ENCODE measurements at regions not wholly inside any gene's neighbourhood (a gene's known extent, or its start where the extent isn't known, plus 50 kb on each side); places are given as distances from the start of the nearest gene placed in this dataset.

DNA sequence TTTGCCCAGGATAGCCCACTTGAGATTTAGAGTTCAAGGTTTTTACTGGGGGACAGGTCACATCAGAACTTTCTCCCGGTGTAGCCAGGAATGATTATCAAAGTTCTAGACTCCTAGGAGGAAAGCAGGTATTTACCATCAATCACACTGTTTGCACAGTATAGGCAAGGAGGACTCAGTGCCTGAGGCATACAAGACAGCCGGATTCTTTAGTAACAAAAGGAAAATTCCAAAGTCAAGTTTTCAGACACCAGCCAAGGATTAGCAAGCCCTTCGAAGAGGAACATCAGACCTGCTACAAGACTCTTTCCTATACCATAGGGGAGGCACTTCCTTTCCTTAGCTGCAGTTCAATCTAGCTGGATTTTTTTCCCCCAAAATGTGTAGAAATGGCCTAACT lies 197.8 kb upstream of the USP25 start:
- no peaks in the 10 kb centered on the region for H3K36me3 ChIP-seq (ENCODE audit: control insufficient read depth, insufficient read depth, low read length)
- no peak overlapping the region for H3K9ac ChIP-seq (ENCODE audit: low read depth, low read length)
- no peaks in the 10 kb centered on the region for H3K27me3 ChIP-seq (ENCODE audit: control insufficient read depth, insufficient read depth, low read length)
- no peaks in the 10 kb centered on the region for H3K4me1 ChIP-seq (ENCODE audit: control insufficient read depth, insufficient read depth, low read length)
- no peak overlapping the region for H3K4me3 ChIP-seq (ENCODE audit: low read depth, low read length)
- no peaks in the 10 kb centered on the region for H3K9me3 ChIP-seq (ENCODE audit: control insufficient read depth, insufficient read depth, low read length)

DNA sequence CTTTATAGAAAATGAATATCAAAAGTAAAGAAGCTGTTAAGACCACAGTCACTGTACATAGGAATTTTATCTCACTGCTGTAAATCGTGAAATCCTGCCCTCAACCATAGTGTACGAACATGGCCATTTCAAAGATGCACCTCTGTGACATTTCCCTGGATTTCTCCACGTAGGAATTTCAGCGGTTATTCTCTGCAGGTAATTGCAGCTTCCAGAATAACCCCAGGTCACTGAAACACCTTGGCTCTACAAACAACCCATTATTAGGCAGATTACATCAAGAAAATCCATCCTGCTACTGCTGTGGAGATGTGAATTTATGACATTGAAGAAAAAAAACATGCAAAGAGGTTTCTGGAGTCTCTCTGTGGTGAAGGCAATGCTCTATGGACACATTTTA lies 196.2 kb upstream of the USP25 start:
- no peak overlapping the region for H3K9ac ChIP-seq (ENCODE audit: low read depth, low read length)
- H3K9me3 ChIP-seq (ENCODE audit: control insufficient read depth, insufficient read depth, low read length), result no peaks in the 10 kb centered on the region
- no peaks in the 10 kb centered on the region for H3K4me1 ChIP-seq (ENCODE audit: control insufficient read depth, insufficient read depth, low read length)
- no peaks in the 10 kb centered on the region for H3K27me3 ChIP-seq (ENCODE audit: control insufficient read depth, insufficient read depth, low read length)
- no peak overlapping the region for H3K4me3 ChIP-seq (ENCODE audit: low read depth, low read length)
- no peaks in the 10 kb centered on the region for H3K36me3 ChIP-seq (ENCODE audit: control insufficient read depth, insufficient read depth, low read length)

DNA sequence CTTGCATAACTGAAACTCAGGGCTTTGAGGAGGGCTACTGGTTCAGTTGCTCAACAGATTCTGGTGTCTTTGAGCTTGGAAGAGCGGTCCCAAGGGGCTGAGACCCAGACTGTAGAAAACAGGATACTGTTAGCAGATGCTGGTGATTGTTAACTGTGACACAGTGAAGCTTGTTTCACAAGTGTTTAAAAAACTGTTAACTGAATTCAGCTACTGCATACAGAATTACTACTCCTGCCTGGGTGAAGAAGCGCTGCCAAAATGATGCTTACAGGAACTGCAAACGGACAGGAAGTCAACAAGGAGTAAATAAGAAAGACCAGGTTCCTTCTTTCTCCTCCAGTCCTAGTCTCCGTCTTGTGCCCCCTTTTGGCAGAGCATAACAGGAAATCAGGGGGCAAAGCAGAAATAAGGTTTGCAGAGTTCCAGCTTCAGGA lies 195.3 kb upstream of the USP25 start:
- Histone ChIP-seq H3K36me3 (ENCODE audit: control insufficient read depth, insufficient read depth, low read length) (no peaks in the 10 kb centered on the region), H3K27me3 (ENCODE audit: control insufficient read depth, insufficient read depth, low read length) (no peaks in the 10 kb centered on the region), H3K4me1 (ENCODE audit: control insufficient read depth, insufficient read depth, low read length) (no peaks in the 10 kb centered on the region), H3K9me3 (ENCODE audit: control insufficient read depth, insufficient read depth, low read length) (no peaks in the 10 kb centered on the region), H3K9ac (ENCODE audit: low read depth, low read length) (no peak overlapping the region), H3K4me3 (ENCODE audit: low read depth, low read length) (no peak overlapping the region)

DNA sequence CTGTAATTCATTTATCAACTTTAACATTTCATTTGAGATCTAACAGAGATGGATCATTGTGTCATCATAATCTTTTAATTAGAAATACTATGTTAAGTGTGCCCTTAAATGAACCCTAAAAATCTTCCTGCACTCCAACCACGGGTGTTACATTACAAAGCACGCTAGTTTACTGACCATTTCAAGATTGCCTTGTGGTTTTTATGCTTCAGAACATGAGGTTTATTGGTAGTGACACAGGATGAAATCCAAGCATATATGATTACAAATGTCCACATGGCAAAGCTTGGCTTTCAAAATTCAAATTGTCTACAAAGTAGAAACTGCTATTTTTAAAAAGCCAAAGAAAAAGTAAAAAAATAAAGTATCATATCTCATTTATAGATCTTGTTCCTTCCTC lies 190.4 kb upstream of the USP25 start:
- H3K27me3 ChIP-seq (ENCODE audit: control insufficient read depth, insufficient read depth, low read length), result no peaks in the 10 kb centered on the region
- H3K4me3 ChIP-seq (ENCODE audit: low read depth, low read length), result no peak overlapping the region
- H3K9ac ChIP-seq (ENCODE audit: low read depth, low read length), result no peak overlapping the region
- H3K4me1 ChIP-seq (ENCODE audit: control insufficient read depth, insufficient read depth, low read length), result no peaks in the 10 kb centered on the region
- H3K36me3 ChIP-seq (ENCODE audit: control insufficient read depth, insufficient read depth, low read length), result no peaks in the 10 kb centered on the region
- H3K9me3 ChIP-seq (ENCODE audit: control insufficient read depth, insufficient read depth, low read length), result no peaks in the 10 kb centered on the region

DNA sequence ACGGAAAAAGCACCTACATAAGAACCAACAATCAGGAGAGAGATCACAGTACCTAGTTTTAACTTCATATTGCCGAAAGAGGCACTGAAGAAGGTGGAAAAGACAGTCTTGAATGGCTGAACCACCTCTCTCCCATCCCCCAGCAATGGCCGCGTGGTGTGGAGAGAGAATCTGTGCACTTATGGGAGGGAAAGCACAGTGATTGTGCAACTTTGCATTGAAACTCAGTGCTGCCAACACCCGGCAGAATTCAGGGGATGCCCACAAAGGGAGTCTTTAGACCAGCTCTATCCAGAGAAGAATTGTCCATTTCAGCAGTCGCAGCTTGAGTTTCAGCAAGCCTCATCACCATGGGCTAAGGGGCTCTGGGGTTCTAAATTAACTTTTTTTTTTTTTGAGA lies 186.3 kb upstream of the USP25 start:
- no peak overlapping the region for H3K4me3 ChIP-seq (ENCODE audit: low read depth, low read length)
- no peaks in the 10 kb centered on the region for H3K36me3 ChIP-seq (ENCODE audit: control insufficient read depth, insufficient read depth, low read length)
- no peaks in the 10 kb centered on the region for H3K9me3 ChIP-seq (ENCODE audit: control insufficient read depth, insufficient read depth, low read length)
- no peaks in the 10 kb centered on the region for H3K27me3 ChIP-seq (ENCODE audit: control insufficient read depth, insufficient read depth, low read length)
- no peak overlapping the region for H3K9ac ChIP-seq (ENCODE audit: low read depth, low read length)
- H3K4me1 ChIP-seq (ENCODE audit: control insufficient read depth, insufficient read depth, low read length), result no peaks in the 10 kb centered on the region

DNA sequence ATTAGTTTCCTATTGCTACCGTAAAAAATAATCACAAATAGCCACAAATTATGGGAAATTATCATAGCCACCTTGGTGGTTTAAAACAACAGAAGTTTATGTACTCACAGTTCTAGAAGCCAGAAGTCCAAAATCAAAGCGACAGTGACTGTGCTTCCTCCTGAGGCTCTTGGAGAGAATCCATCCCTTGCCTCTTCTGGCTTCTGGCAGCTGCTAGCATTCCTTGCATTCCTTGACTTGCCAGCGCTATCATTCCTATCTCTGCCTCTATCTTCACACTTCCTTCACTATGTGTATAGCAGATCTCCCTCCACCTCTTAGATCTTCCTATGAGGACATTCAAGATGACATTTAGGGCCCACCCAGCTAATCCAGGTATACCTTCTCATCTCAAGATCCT lies 180.1 kb upstream of the USP25 start:
- Histone ChIP-seq H3K36me3 (ENCODE audit: control insufficient read depth, insufficient read depth, low read length) (no peaks in the 10 kb centered on the region), H3K4me1 (ENCODE audit: control insufficient read depth, insufficient read depth, low read length) (no peaks in the 10 kb centered on the region), H3K27me3 (ENCODE audit: control insufficient read depth, insufficient read depth, low read length) (no peaks in the 10 kb centered on the region), H3K9me3 (ENCODE audit: control insufficient read depth, insufficient read depth, low read length) (no peaks in the 10 kb centered on the region), H3K9ac (ENCODE audit: low read depth, low read length) (no peak overlapping the region), H3K4me3 (ENCODE audit: low read depth, low read length) (no peak overlapping the region)

DNA sequence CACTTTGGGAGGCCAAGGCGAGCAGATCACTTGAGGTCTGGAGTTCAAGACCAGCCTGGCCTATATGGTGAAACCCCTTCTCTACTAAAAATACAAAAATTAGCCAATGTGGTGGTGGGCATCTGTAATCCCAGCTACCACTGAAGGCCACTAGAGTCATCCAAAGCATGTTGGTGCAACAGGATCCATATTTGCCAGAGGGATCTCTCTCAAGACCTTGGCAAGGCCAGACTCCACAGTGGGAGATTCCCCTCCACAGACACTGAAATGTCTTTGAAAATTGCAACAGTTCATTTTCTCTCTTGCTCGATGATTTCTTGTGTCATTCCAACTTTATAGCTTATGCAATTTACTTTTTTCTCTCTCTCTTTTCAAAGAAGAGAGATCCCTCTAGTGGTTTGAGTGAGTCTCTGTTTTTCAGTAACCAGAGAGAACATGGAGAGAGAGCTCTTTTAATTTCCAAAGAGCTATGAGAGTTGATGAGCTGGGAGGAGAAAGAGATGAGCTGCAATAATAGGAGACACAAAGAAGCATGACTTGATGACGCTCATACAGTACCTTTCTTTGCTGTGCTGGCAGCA lies 176.8 kb upstream of the USP25 start:
- H3K4me1 ChIP-seq (ENCODE audit: control insufficient read depth, insufficient read depth, low read length), result no peaks in the 10 kb centered on the region
- no peak overlapping the region for H3K4me3 ChIP-seq (ENCODE audit: low read depth, low read length)
- no peaks in the 10 kb centered on the region for H3K9me3 ChIP-seq (ENCODE audit: control insufficient read depth, insufficient read depth, low read length)
- H3K27me3 ChIP-seq (ENCODE audit: control insufficient read depth, insufficient read depth, low read length), result no peaks in the 10 kb centered on the region
- H3K9ac ChIP-seq (ENCODE audit: low read depth, low read length), result no peak overlapping the region
- H3K36me3 ChIP-seq (ENCODE audit: control insufficient read depth, insufficient read depth, low read length), result no peaks in the 10 kb centered on the region

DNA sequence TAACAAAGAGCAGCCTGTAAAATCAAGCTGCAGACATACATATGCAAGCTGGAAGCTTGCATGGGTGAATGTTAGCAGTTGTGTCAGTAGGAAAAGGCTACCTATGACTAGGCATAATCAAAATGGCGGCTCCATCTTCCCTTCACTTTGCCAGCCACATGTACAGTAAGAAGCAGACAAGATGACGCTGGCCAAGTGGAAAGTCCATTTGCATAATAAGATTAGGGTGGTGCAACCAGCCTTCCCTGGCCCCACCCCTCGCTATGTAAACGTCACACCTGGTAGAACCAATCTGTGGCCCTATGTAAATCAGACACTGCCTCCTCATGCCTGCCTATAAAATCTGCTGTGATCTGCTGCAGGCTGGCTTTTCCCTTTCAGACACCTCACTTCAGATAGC lies 171.9 kb upstream of the USP25 start:
- Histone ChIP-seq H3K4me1 (ENCODE audit: control insufficient read depth, insufficient read depth, low read length) (peaks cover 12% of the 10 kb centered on the region), H3K4me3 (ENCODE audit: low read depth, low read length) (no peak overlapping the region), H3K36me3 (ENCODE audit: control insufficient read depth, insufficient read depth, low read length) (no peaks in the 10 kb centered on the region), H3K9me3 (ENCODE audit: control insufficient read depth, insufficient read depth, low read length) (no peaks in the 10 kb centered on the region), H3K9ac (ENCODE audit: low read depth, low read length) (no peak overlapping the region), H3K27me3 (ENCODE audit: control insufficient read depth, insufficient read depth, low read length) (no peaks in the 10 kb centered on the region)

DNA sequence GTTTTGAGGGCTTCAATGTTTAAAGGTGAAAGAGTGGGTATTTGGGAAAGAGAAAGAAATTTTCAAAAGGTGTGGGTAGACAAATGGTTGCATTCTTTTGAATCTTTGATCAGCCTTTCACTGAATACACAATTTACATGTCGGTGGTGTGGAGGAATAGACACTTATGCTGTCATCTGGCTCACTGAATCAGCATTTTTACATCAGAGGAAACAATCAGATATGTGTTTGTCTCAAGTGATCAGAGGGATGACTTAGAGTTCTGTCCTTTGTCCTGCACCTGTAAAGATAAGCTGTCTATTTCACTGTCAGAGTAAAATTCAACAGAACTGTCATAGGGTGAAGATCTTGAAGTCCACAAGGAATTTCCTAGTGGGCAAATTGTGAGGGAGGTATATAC lies 170.9 kb upstream of the USP25 start:
- Histone ChIP-seq H3K27me3 (ENCODE audit: control insufficient read depth, insufficient read depth, low read length) (no peaks in the 10 kb centered on the region), H3K9ac (ENCODE audit: low read depth, low read length) (no peak overlapping the region), H3K36me3 (ENCODE audit: control insufficient read depth, insufficient read depth, low read length) (no peaks in the 10 kb centered on the region), H3K4me1 (ENCODE audit: control insufficient read depth, insufficient read depth, low read length) (peaks cover 12% of the 10 kb centered on the region), H3K4me3 (ENCODE audit: low read depth, low read length) (no peak overlapping the region), H3K9me3 (ENCODE audit: control insufficient read depth, insufficient read depth, low read length) (no peaks in the 10 kb centered on the region)

DNA sequence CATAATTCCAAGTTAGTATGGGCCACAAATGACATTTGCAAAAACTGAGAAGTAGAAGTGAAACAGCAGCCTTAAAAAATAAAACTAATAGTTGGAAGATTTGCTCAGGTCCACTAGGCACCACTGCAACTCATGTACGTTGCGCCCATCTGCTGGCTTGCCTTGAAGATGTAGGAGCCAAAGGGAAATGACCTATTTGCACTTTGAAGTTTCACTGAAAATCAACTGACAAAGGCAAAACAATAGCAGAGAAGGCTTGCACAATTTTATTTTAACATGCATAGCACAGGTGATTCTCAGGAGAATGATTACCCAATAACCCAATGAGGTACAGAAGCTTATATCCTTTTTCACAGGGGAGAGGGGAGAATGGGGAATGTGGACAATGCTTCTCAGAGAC lies 170.1 kb upstream of the USP25 start:
- no peaks in the 10 kb centered on the region for H3K9me3 ChIP-seq (ENCODE audit: control insufficient read depth, insufficient read depth, low read length)
- peaks cover 12% of the 10 kb centered on the region for H3K4me1 ChIP-seq (ENCODE audit: control insufficient read depth, insufficient read depth, low read length)
- no peak overlapping the region for H3K9ac ChIP-seq (ENCODE audit: low read depth, low read length)
- no peaks in the 10 kb centered on the region for H3K36me3 ChIP-seq (ENCODE audit: control insufficient read depth, insufficient read depth, low read length)
- H3K27me3 ChIP-seq (ENCODE audit: control insufficient read depth, insufficient read depth, low read length), result no peaks in the 10 kb centered on the region
- no peak overlapping the region for H3K4me3 ChIP-seq (ENCODE audit: low read depth, low read length)

DNA sequence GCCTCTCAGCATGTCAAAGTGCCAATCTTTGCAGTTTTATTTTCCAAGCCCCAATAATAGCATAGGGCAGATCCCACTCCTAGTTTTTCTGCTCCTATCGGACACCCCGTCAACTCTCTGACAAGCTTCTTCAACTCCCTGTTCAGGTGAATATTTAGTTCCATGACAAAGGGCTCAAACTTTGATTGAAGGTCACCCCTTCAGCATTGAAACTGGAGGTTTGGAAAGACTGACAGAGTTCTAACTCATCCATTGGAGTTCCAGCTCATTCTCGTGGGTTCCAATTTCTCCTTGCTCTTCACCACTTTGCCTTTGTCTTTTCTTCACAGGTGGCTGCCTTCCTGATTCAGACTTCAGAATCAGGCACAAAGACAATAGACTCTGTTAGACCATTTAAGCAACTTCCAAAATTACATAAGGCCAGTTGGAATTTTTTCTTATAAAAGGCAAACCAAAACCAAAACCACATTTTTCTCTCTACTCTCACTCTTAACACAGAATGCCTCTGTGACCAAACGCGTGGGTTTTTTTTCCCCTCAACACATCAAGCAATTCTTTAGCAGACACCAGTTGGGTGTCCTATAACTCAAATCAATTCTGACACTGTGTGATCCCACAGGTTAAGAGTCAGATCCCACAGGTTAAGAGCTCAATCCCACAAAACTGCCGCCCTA lies 169.3 kb upstream of the USP25 start:
- no peaks in the 10 kb centered on the region for H3K9me3 ChIP-seq (ENCODE audit: control insufficient read depth, insufficient read depth, low read length)
- no peaks in the 10 kb centered on the region for H3K27me3 ChIP-seq (ENCODE audit: control insufficient read depth, insufficient read depth, low read length)
- peaks cover 12% of the 10 kb centered on the region for H3K4me1 ChIP-seq (ENCODE audit: control insufficient read depth, insufficient read depth, low read length)
- H3K36me3 ChIP-seq (ENCODE audit: control insufficient read depth, insufficient read depth, low read length), result no peaks in the 10 kb centered on the region
- H3K4me3 ChIP-seq (ENCODE audit: low read depth, low read length), result no peak overlapping the region
- no peak overlapping the region for H3K9ac ChIP-seq (ENCODE audit: low read depth, low read length)

DNA sequence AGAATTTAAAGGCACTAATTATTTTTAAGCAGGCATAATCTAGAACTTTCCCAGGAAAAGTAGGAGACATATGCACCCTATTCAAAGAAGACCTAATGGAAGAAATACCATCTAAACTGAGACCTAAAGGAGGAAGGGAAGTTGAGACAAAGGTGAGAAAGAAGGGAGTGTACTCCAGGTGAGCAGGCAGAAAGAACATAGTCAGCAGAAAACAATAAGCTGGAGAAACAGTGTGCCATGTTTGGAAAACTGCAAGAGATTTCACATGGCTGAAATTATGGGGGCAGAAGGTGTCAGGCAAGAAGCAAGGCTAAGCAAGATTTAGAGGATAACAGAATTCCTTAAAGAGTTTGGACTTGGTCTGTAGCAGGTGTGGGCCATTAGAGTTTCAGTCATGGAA lies 167.0 kb upstream of the USP25 start:
- no peaks in the 10 kb centered on the region for H3K9me3 ChIP-seq (ENCODE audit: control insufficient read depth, insufficient read depth, low read length)
- no peak overlapping the region for H3K9ac ChIP-seq (ENCODE audit: low read depth, low read length)
- H3K27me3 ChIP-seq (ENCODE audit: control insufficient read depth, insufficient read depth, low read length), result no peaks in the 10 kb centered on the region
- H3K36me3 ChIP-seq (ENCODE audit: control insufficient read depth, insufficient read depth, low read length), result no peaks in the 10 kb centered on the region
- H3K4me3 ChIP-seq (ENCODE audit: low read depth, low read length), result no peak overlapping the region
- peaks cover 12% of the 10 kb centered on the region for H3K4me1 ChIP-seq (ENCODE audit: control insufficient read depth, insufficient read depth, low read length)
